ENCODE measurements at regions not wholly inside any gene's neighbourhood (a gene's known extent, or its start where the extent isn't known, plus 50 kb on each side); places are given as distances from the start of the nearest gene placed in this dataset.

DNA sequence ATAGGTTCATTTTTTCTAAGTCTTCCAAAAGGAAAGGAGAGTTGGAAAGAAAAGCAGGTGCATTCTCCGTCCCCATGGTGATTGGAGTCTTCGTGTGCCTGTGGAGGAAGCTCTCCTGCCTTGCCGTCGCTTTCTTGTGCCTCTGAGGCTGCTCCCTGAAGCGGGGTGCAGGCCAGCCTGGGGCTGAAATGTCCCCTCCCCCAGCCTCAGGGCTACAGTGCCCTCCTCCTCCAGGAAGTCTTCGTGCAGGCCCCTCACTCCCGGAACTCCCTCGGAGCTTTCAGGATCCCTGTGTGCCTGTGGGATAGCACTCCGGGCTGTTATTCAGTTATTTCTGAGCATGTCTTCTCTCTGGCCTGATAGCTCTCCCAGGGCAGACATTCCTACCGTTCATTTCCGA lies 569.2 kb downstream of the VRK1 start:
- Histone ChIP-seq H3K9me3 (ENCODE audit: low read length) (no peaks in the 10 kb centered on the region), H3K27me3 (ENCODE audit: insufficient read depth, low read length) (no peaks in the 10 kb centered on the region), H3K4me1 (ENCODE audit: insufficient read depth, low read length) (peaks cover 16% of the 10 kb centered on the region), H3K4me3 (ENCODE audit: low read length) (no peak overlapping the region), H3K36me3 (ENCODE audit: insufficient read depth, low read length) (no peaks in the 10 kb centered on the region), H2AFZ (ENCODE audit: low read depth, low read length) (no peak overlapping the region)

DNA sequence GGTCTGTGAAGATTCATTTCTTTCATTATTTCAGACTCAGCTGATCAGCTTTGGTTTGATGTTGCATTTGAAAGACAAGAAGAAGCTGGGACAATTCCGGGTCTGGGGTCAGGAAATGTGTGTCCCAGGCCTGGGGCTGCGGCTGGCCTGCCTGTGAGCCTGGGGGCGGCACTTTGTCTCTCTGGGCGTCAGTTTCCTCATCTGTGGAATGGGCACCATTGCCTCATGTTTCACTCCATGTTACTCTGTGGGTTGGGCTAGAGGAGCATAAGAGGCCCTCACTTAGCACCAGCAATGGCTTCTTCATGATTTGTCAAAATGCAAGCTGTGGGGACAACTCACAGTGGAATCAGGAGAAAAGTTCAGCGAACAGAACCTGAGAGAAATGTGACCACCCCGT lies 570.1 kb downstream of the VRK1 start:
- H3K4me1 ChIP-seq (ENCODE audit: insufficient read depth, low read length) = peaks cover 7% of the 10 kb centered on the region
- no peaks in the 10 kb centered on the region for H3K9me3 ChIP-seq (ENCODE audit: low read length)
- no peaks in the 10 kb centered on the region for H3K36me3 ChIP-seq (ENCODE audit: insufficient read depth, low read length)
- H3K27me3 ChIP-seq (ENCODE audit: insufficient read depth, low read length) = no peaks in the 10 kb centered on the region
- no peak overlapping the region for H3K4me3 ChIP-seq (ENCODE audit: low read length)
- H2AFZ ChIP-seq (ENCODE audit: low read depth, low read length) = no peak overlapping the region

DNA sequence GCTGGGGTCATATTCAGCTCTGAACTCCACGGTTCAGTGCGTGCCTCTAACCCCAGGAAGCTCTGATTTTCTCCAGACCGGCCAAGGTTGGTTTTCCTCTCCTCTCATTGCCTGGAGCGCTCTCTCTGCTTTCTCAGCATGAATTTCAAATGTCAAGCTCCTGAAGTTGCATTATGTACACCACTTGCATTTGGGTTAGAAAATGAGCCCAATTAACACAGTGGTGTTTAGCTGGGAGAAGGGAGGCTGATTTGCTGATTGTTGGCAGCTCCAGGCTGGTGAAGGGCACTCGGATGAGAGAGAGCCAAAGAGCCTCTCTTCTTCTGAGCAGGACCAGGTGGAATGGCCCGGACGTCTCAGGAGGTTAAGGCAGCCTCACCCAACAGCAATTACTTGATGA lies 570.9 kb downstream of the VRK1 start:
- Histone ChIP-seq H3K4me3 (ENCODE audit: low read length) (no peak overlapping the region), H3K36me3 (ENCODE audit: insufficient read depth, low read length) (no peaks in the 10 kb centered on the region), H2AFZ (ENCODE audit: low read depth, low read length) (no peak overlapping the region), H3K9me3 (ENCODE audit: low read length) (no peaks in the 10 kb centered on the region), H3K4me1 (ENCODE audit: insufficient read depth, low read length) (no peaks in the 10 kb centered on the region), H3K27me3 (ENCODE audit: insufficient read depth, low read length) (no peaks in the 10 kb centered on the region)

DNA sequence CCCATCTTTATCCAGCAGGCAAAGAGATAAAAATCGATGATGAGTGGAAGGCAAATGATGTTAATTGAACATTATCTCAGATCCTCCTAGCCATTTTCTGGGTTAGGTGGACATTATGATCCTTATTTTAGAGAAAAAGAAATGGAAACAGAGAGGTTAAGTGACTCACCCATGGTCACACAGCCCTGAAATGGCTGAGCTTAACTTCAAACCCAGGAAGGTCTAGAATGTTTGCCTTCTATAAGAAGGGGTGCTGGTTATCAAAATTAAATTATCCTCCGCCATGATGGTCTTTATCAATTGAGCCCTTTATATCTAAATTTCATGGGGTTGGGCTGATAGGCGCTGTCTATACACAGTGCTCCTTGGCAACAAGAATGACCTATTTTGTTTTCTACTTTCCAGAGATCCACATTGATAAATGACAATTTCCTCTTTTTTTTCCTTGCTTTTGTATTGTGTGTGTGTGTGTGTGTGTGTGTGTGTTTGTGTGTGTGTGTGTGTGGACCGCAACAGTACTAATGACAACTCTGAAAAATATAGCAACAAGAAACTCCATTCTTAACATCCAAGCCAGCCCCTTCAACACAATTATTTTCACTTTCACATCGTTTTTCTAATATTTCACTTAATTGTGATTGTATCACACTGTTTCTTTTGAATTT lies 571.9 kb downstream of the VRK1 start:
- H2AFZ ChIP-seq (ENCODE audit: low read depth, low read length) = no peak overlapping the region
- H3K27me3 ChIP-seq (ENCODE audit: insufficient read depth, low read length) = peaks cover under 1% of the 10 kb centered on the region
- no peaks in the 10 kb centered on the region for H3K36me3 ChIP-seq (ENCODE audit: insufficient read depth, low read length)
- H3K9me3 ChIP-seq (ENCODE audit: low read length) = no peaks in the 10 kb centered on the region
- H3K4me3 ChIP-seq (ENCODE audit: low read length) = no peak overlapping the region
- H3K4me1 ChIP-seq (ENCODE audit: insufficient read depth, low read length) = no peaks in the 10 kb centered on the region

DNA sequence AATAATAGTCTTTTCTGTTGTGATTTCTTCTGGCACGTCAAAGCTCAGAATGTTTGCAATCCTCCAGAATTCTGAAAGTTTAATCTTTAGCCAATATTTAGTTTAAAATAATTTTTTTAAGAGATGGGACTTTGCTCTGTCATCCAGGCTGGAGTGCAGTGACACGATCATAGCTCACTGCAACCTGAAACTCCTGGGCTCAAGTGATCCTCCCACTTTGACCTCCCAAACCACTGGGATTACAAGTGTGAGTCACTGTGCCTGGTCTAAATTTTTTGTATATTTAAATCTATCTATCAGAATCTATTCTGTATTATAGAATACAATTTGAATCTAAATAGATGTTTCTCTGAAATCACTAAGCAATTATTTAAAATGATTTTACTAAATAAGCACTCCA lies 572.7 kb downstream of the VRK1 start:
- no peak overlapping the region for H3K4me3 ChIP-seq (ENCODE audit: low read length)
- peaks cover 3% of the 10 kb centered on the region for H3K27me3 ChIP-seq (ENCODE audit: insufficient read depth, low read length)
- no peak overlapping the region for H2AFZ ChIP-seq (ENCODE audit: low read depth, low read length)
- H3K36me3 ChIP-seq (ENCODE audit: insufficient read depth, low read length) = no peaks in the 10 kb centered on the region
- H3K4me1 ChIP-seq (ENCODE audit: insufficient read depth, low read length) = no peaks in the 10 kb centered on the region
- H3K9me3 ChIP-seq (ENCODE audit: low read length) = no peaks in the 10 kb centered on the region

DNA sequence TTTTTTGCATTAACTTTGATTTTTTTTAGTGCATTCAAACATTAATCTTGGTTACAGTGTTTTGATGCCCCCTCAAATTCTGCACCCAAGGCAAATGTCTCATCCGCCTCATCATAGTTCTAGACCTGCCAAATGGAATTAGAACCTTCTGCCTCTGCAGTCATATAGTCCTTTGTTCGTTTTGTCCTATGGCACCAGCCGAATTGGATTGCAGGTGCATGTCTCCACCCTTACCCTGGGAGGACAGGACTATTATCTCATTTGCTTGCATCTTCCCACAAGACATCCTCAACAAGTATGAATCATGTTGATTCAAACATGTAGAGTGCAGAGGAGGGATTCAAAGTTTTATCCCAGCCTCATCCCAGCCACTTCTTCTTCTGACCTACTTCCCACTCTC lies 579.1 kb downstream of the VRK1 start:
- Histone ChIP-seq H3K4me1 (ENCODE audit: insufficient read depth, low read length) (peaks cover 11% of the 10 kb centered on the region), H3K36me3 (ENCODE audit: insufficient read depth, low read length) (no peaks in the 10 kb centered on the region), H3K27me3 (ENCODE audit: insufficient read depth, low read length) (peaks cover 10% of the 10 kb centered on the region), H2AFZ (ENCODE audit: low read depth, low read length) (no peak overlapping the region), H3K4me3 (ENCODE audit: low read length) (no peak overlapping the region), H3K9me3 (ENCODE audit: low read length) (peaks cover under 1% of the 10 kb centered on the region)

DNA sequence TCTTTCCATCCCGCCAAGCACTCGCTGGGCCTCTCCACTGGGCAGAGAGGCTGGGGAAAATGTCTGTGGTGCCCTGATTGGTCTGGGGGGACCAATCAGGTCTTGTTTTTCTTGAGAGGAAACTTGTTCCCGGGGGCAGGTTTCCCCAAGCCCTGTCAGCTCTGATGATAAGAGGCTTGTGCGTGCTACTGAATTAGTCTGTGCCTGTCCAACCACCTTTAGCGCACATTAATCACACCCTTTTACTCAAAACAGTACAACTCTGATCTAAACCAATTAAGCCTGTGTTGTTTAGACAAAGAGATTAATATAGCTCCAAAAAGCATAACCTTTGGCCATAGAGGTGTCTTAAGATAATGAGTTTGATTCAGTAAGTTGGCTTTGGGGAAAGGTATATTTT lies 580.4 kb downstream of the VRK1 start:
- Histone ChIP-seq H3K27me3 (ENCODE audit: insufficient read depth, low read length) (peaks cover 10% of the 10 kb centered on the region), H3K4me1 (ENCODE audit: insufficient read depth, low read length) (peaks cover 19% of the 10 kb centered on the region), H3K36me3 (ENCODE audit: insufficient read depth, low read length) (no peaks in the 10 kb centered on the region), H3K9me3 (ENCODE audit: low read length) (peaks cover 1% of the 10 kb centered on the region), H3K4me3 (ENCODE audit: low read length) (no peak overlapping the region), H2AFZ (ENCODE audit: low read depth, low read length) (no peak overlapping the region)

DNA sequence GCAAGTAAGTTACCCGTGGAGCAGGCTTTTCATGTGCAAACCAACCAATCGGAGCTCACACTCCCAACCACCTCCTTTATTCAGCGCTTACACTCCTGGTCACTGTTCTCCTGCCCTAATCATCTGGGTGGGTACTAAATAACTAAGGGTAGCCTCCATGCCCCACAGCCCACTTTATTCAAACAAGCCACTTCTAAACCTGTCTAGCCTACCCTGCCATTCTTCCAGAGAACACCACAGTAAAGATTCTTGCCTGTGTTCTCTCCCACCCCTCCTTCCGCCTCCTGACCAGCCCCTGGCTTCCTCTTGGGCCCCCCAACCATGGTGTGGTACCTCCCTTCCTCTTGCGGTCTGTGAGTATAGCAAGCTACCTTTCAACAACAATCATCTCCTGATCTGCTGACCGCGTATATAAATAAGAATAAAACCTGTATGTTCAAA lies 581.9 kb downstream of the VRK1 start:
- Histone ChIP-seq H2AFZ (ENCODE audit: low read depth, low read length) (no peak overlapping the region), H3K9me3 (ENCODE audit: low read length) (peaks cover 1% of the 10 kb centered on the region), H3K36me3 (ENCODE audit: insufficient read depth, low read length) (no peaks in the 10 kb centered on the region), H3K27me3 (ENCODE audit: insufficient read depth, low read length) (peaks cover 9% of the 10 kb centered on the region), H3K4me1 (ENCODE audit: insufficient read depth, low read length) (peaks cover 31% of the 10 kb centered on the region), H3K4me3 (ENCODE audit: low read length) (no peak overlapping the region)

DNA sequence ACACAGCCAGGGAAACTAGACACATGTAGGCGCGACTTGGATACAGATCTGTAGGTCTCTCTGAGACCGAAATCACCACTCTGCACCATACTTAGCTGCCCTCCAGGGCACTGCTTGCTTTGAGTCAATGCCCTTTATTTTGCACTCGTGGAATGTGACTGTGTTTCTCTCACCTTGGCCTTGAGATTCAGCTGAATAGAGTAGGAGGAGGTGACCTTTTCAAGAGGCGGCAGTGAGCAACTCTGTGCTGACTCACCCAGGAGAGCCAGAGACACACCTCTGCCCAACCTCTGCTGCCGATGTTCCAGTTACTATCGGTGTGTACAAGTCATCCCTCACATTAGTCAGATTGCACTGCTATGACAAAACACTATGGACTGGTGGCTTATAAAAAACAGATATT lies 583.4 kb downstream of the VRK1 start:
- Histone ChIP-seq H3K9me3 (ENCODE audit: low read length) (peaks cover 1% of the 10 kb centered on the region), H3K4me1 (ENCODE audit: insufficient read depth, low read length) (peaks cover 31% of the 10 kb centered on the region), H3K27me3 (ENCODE audit: insufficient read depth, low read length) (peaks cover 6% of the 10 kb centered on the region), H3K4me3 (ENCODE audit: low read length) (no peak overlapping the region), H2AFZ (ENCODE audit: low read depth, low read length) (no peak overlapping the region), H3K36me3 (ENCODE audit: insufficient read depth, low read length) (no peaks in the 10 kb centered on the region)

DNA sequence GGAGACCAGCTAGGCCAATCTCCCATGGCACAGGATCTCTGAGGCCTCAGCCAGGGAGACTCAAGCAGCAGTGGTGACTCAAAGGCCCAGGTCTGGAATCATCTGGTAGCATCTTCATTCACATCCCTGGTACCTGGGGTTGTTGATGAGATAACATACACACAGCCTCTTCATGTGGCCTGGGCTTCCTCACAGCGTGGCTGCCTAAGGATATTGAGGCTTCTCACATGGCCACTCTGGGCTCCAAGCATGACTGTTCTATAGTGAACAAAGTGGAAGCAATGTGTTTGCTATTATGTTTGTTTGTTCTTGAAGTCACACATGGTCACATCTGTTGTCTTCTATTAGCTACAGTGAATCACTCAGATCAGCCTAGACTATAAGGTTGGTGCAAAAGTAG lies 584.1 kb downstream of the VRK1 start:
- Histone ChIP-seq H3K4me1 (ENCODE audit: insufficient read depth, low read length) (peaks cover 31% of the 10 kb centered on the region), H3K4me3 (ENCODE audit: low read length) (no peak overlapping the region), H3K27me3 (ENCODE audit: insufficient read depth, low read length) (peaks cover 2% of the 10 kb centered on the region), H3K36me3 (ENCODE audit: insufficient read depth, low read length) (no peaks in the 10 kb centered on the region), H3K9me3 (ENCODE audit: low read length) (peaks cover 1% of the 10 kb centered on the region), H2AFZ (ENCODE audit: low read depth, low read length) (no peak overlapping the region)

DNA sequence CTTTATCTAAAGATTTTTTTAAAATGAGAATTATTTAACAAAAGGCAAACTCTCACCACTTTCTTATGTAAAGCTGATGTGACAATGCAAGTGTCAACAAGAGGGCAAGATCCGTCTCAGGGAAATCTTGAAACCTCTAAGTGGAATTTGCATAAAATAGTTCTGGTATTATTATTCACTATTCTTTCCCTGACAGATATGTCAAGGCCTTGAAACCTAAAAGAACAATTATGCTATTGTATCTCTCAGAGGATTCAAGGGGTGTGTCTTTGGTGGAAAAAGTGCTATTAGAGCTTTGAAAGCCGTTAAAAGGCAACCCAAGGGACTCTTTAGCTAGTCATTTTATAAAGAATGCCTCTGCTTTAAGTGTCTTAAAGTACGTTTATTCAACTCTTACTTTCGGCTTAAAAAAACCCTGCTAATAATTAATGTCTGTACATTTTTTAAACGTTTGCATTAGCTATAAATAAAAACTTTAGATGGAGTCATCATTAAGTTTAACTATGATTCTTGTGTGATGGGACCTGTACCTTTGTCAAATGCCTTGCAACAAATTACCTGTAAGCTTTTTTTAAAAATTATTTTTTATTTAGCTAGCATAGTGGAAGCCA lies 585.5 kb downstream of the VRK1 start:
- Histone ChIP-seq H3K27me3 (ENCODE audit: insufficient read depth, low read length) (no peaks in the 10 kb centered on the region), H2AFZ (ENCODE audit: low read depth, low read length) (no peak overlapping the region), H3K9me3 (ENCODE audit: low read length) (peaks cover 1% of the 10 kb centered on the region), H3K36me3 (ENCODE audit: insufficient read depth, low read length) (no peaks in the 10 kb centered on the region), H3K4me1 (ENCODE audit: insufficient read depth, low read length) (peaks cover 31% of the 10 kb centered on the region), H3K4me3 (ENCODE audit: low read length) (no peak overlapping the region)

DNA sequence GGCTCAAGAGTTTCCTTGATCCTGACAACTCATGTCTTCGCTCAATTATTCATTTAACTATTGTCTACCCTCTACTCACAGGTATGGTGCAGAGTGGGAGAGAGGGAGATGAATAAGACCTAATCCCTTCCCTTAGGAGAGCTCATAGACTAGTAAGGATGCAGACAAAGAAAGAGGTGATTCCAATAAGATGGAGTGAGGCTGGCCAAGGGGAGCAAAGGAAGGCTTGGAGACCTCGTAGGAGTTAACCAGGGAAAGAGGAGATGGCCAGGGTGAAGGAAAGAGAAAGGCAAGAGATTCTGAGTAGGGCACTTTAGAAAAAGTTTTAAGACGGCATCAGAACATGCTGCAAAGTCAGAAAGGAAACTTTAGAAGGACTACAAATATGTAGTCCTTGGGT lies 588.5 kb downstream of the VRK1 start:
- Histone ChIP-seq H3K9me3 (ENCODE audit: low read length) (peaks cover 1% of the 10 kb centered on the region), H2AFZ (ENCODE audit: low read depth, low read length) (no peak overlapping the region), H3K36me3 (ENCODE audit: insufficient read depth, low read length) (no peaks in the 10 kb centered on the region), H3K27me3 (ENCODE audit: insufficient read depth, low read length) (no peaks in the 10 kb centered on the region), H3K4me3 (ENCODE audit: low read length) (no peak overlapping the region), H3K4me1 (ENCODE audit: insufficient read depth, low read length) (peaks cover 19% of the 10 kb centered on the region)

DNA sequence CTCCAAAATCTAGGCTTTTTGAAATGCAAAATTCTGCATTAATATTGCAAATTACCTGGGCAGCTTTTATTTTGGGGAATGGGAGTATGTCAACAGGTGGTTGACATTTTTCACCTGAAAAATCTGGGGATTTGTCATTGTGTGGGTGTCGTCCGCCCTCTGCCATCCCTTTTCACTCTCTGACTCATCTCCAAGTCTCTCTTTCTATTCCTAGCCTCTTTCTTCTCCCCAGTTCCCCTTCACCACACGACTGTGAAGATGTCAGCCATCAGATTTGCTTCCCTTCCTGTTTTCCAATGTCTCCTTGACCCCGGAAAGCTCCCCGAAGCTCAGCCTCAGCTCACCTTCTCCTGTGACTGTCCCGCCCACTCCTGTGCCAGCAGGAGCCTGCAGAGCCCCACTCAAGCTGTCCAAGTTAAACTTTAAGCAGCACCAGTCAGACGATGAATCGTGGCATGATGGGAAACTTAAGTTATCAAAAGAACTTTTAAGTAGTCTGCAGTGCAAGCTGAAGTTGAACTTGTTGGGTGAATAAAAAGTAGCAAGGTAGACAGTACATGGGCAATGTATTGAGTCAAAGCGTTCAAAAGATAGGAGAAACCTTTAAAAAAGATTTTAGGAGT lies 590.2 kb downstream of the VRK1 start:
- Histone ChIP-seq H3K4me3 (ENCODE audit: low read length) (no peak overlapping the region), H2AFZ (ENCODE audit: low read depth, low read length) (no peak overlapping the region), H3K36me3 (ENCODE audit: insufficient read depth, low read length) (no peaks in the 10 kb centered on the region), H3K9me3 (ENCODE audit: low read length) (no peaks in the 10 kb centered on the region), H3K4me1 (ENCODE audit: insufficient read depth, low read length) (peaks cover 19% of the 10 kb centered on the region), H3K27me3 (ENCODE audit: insufficient read depth, low read length) (no peaks in the 10 kb centered on the region)

Measured in neuron (in vitro differentiated cells).